Choroid plexus epithelial cell (primary cell): ENCODE measurements at regions not wholly inside any gene's neighbourhood (a gene's known extent, or its start where the extent isn't known, plus 50 kb on each side); places are given as distances from the start of the nearest gene placed in this dataset.

ENCODE experiments used
- DNase-seq: peaks from one replicate; pipeline ENCODE4 v3.0.0-alpha.2; 2010; ENCODE audit warnings: low read depth
- H3K4me3 ChIP-seq: 2 replicates; pipeline ENCODE4 v1.5.1; 2011; ENCODE audit warnings: low read depth, mild to moderate bottlenecking, control low read depth, low read length, moderate library complexity
- CTCF ChIP-seq: conservative IDR thresholded peaks from 2 replicates; pipeline ENCODE4 v1.5.1; 2011; ENCODE audit warnings: low read depth, mild to moderate bottlenecking, control low read depth, inconsistent platforms, low read length, moderate library complexity

- TF ChIP-seq CTCF = no peak
- no peak for DNase-seq
- no peak overlapping the region for H3K4me3 ChIP-seq
Observed at GRCh38 chr3:176911579-176911978, 285.7 kb downstream of the TBL1XR1 start.

- no peak for TF ChIP-seq CTCF
- no peak for DNase-seq
- no peak overlapping the region for H3K4me3 ChIP-seq
Observed at GRCh38 chr3:176909044-176909443, 288.2 kb downstream of the TBL1XR1 start.

- no peak for TF ChIP-seq CTCF
- peak; percentile 76 for DNase-seq
- H3K4me3 ChIP-seq = no peak overlapping the region
Observed at GRCh38 chr3:176906046-176906905, 291.0 kb downstream of the TBL1XR1 start.

- DNase-seq = no peak
- no peak for TF ChIP-seq CTCF
Observed at GRCh38 chr3:176905331-176905730, 292.0 kb downstream of the TBL1XR1 start.

GRCh38 chr3:176904506-176904905 is 292.8 kb downstream of the TBL1XR1 start:
- TF ChIP-seq CTCF = no peak
- H3K4me3 ChIP-seq = no peak overlapping the region
- no peak for DNase-seq

More at GRCh38 chr3:176905331-176905730, 292.0 kb downstream of the TBL1XR1 start:
- H3K4me3 ChIP-seq = no peak overlapping the region

- no peak for TF ChIP-seq CTCF
- DNase-seq = no peak
- no peak overlapping the region for H3K4me3 ChIP-seq
Observed at GRCh38 chr3:176896640-176897039, 300.6 kb downstream of the TBL1XR1 start.

- no peak overlapping the region for H3K4me3 ChIP-seq
- DNase-seq = no peak
- no peak for TF ChIP-seq CTCF
Observed at GRCh38 chr3:176896165-176896564, 301.1 kb downstream of the TBL1XR1 start.
